ENCODE measurements at regions not wholly inside any gene's neighbourhood (a gene's known extent, or its start where the extent isn't known, plus 50 kb on each side); places are given as distances from the start of the nearest gene placed in this dataset.
A peak's percentile ranks its signal among the peaks of the same experiment; 100 is the strongest.
"Not testable (repeated sequence)": the region's sequence is repeated elsewhere in the genome, so short reads cannot be mapped to it uniquely, and the experiment has no call there.

DNA sequence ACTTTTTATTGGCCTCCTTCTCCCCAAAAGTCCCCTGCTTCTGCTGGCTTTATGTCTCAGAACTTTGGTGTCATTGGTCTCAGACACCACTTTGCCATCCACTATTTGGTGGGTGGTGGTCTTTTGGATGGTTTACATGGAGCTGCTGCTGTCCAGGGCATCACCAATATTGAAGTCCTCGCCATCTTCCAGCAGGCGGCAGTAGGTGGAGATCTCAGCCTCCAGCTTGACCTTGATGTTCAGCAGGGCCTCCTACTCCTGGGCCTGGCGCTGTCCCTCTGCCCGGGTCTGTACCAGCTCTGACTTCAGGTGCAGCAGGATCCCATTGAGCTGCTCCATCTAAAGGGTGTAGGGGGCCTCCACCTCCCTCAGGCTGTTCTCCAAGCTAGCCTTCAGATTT is 148.4 kb upstream of the FOXA2 start:
- 97 to 98% methylated on average over 4 of the region's 4 CpGs for WGBS, 2 donors
- no peak for ATAC-seq
- intact Hi-C loops (cut with DNase I) = no loop called here

DNA sequence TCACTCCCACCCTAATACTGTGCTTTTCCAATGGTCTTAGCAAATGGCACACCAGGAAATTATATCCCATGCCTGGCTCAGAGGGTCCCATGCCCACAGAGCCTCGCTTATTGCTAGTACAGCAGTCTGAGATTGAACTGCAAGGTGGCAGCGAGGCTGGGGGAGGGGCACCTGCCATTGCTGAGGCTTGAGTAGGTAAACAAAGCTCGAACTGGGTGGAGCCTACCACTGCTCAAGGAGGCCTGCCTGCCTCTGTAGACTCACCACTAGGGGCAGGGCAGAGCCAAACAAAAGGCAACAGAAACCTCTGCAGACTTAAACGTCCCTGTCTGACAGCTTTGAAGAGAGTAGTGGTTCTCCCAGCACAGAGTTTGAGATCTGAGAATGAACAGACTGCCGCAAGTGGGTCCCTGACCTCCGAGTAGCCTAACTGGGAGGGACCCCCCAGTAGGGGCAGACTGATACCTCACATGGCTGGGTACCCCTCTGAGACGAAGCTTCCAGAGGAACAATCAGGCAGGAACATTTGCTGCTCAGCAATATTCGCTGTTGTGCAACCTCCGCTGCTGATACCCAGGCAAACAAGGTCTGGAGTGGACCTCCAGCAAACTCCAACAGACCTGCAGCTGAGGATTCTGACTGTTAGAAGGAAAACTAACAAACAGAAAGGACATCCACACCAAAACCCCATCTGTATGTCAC is 150.7 kb upstream of the FOXA2 start:
- not testable (repeated sequence) for DNase-seq, H3K9me3 ChIP-seq, H3K27ac ChIP-seq, H3K4me3 ChIP-seq, ATAC-seq, H3K27me3 ChIP-seq, H3K4me1 ChIP-seq, H3K36me3 ChIP-seq
- TF ChIP-seq, protein P1, sequence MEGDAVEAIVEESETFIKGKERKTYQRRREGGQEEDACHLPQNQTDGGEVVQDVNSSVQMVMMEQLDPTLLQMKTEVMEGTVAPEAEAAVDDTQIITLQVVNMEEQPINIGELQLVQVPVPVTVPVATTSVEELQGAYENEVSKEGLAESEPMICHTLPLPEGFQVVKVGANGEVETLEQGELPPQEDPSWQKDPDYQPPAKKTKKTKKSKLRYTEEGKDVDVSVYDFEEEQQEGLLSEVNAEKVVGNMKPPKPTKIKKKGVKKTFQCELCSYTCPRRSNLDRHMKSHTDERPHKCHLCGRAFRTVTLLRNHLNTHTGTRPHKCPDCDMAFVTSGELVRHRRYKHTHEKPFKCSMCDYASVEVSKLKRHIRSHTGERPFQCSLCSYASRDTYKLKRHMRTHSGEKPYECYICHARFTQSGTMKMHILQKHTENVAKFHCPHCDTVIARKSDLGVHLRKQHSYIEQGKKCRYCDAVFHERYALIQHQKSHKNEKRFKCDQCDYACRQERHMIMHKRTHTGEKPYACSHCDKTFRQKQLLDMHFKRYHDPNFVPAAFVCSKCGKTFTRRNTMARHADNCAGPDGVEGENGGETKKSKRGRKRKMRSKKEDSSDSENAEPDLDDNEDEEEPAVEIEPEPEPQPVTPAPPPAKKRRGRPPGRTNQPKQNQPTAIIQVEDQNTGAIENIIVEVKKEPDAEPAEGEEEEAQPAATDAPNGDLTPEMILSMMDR (IDR thresholded peaks at IDR 0.05) = peak; percentile 15 to 53 (median 47)
- intact Hi-C loops (cut with DNase I) = loop anchor here in 1 of 10 donors (5.0 kb wide), 1 partner anchor 112 kb away; no protein-coding TSS in a partner anchor
- WGBS, 2 donors = 81 to 87% methylated on average over 9 of the region's 9 CpGs

More for the DNA sequence above, 148.4 kb upstream of the FOXA2 start:
- peaks cover 0 to 7% (median 0%) of the 10 kb centered on the region in 9 donors for H3K4me1 ChIP-seq
- H3K4me3 ChIP-seq = no peak overlapping the region
- peaks cover 0 to 9% (median 0%) of the 10 kb centered on the region in 7 donors for H3K27me3 ChIP-seq
- no peaks in the 10 kb centered on the region for H3K36me3 ChIP-seq
- TF ChIP-seq, protein P1 (IDR thresholded peaks at IDR 0.05) = no peak
- no peaks in the 10 kb centered on the region for H3K9me3 ChIP-seq
- DNase-seq = no peak
- H3K27ac ChIP-seq = no peak overlapping the region

DNA sequence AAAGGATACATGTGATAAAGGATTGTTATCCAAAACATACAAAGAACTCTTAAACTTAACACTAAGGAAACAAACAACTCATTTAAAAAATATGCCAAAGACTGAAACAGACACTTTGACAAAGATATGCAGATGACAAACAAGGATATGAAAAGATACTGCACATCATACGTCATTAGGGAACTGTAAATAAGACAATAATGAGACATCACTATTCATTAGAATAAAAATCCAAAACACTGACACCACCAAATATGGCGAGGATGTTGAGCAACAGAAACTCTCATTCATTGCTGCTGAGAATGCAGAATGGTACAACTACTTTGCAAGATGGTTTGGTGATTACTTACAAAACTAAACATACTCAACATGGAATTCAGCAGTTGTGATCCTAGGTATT is 156.5 kb upstream of the FOXA2 start:
- DNase-seq (no peak), ATAC-seq (no peak)
- no peaks in the 10 kb centered on the region for H3K4me1 ChIP-seq
- no peaks in the 10 kb centered on the region for H3K36me3 ChIP-seq
- TF ChIP-seq, protein P1 (IDR thresholded peaks at IDR 0.05) = no peak
- intact Hi-C loops (cut with DNase I) = loop anchor here in 1 of 10 donors (10.0 kb wide), 1 partner anchor 64 kb away; no protein-coding TSS in a partner anchor
- H3K27me3 ChIP-seq = no peaks in the 10 kb centered on the region
- WGBS, 2 donors = 86 to 94% methylated on average over 2 of the region's 2 CpGs
- H3K4me3 ChIP-seq = no peak overlapping the region
- H3K9me3 ChIP-seq = peaks cover 0 to 5% (median 0%) of the 10 kb centered on the region in 11 donors
- H3K27ac ChIP-seq = no peak overlapping the region

DNA sequence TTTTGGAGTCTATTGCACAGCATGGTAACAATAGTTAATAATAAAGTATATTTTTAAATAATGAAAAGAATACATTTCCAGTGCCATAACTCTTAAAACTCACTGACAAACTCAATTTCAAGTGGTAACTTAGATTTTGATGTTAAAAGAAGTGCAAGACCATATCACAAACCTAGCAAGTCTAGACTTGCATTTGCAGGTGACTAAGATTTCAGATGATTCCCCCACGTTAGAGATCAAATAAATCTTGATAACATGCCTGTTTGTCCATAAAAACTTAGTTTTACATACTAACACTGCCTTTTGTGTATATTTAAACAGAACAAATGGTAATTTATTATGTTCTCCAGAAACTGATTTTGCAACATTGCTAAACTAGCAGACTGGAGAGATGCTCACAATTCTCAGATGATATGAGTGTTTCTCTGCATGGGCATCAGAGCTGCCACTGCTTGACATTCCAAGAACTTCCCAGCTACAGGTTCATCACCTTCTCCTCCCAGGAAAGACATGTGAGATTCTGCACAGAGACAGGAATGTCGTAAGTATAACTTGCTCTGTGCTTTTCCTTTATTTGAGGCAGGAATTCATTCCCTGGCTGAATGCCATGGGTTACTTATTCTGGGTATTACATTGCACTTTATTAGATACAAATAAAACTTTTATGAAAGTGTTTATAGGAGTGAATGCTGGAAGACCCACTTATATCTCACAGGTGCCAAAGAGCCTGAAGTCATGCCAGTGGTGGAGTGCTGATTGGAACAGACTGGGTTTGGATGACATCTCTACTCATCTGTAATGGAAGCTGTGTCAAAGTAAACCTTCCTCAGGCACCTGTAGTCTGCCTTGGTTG is 160.2 kb upstream of the FOXA2 start:
- Histone ChIP-seq H3K4me3 (no peak overlapping the region), H3K9me3 (peaks cover 0 to 13% (median 0%) of the 10 kb centered on the region in 11 donors), H3K27me3 (no peaks in the 10 kb centered on the region), H3K36me3 (no peaks in the 10 kb centered on the region), H3K4me1 (no peaks in the 10 kb centered on the region), H3K27ac (no peak overlapping the region)
- WGBS, 2 donors = 51% methylated on average over 2 of the region's 2 CpGs
- intact Hi-C loops (cut with DNase I) = loop anchor here in 1 of 10 donors (10.0 kb wide), 1 partner anchor 60 kb away; no protein-coding TSS in a partner anchor
- no peak for DNase-seq
- ATAC-seq = no peak
- TF ChIP-seq, protein P1 (IDR thresholded peaks at IDR 0.05) = no peak
